Fibroblast of lung (primary cell): ENCODE measurements at regions not wholly inside any gene's neighbourhood (a gene's known extent, or its start where the extent isn't known, plus 50 kb on each side); places are given as distances from the start of the nearest gene placed in this dataset.
"Not testable (repeated sequence)": the region's sequence is repeated elsewhere in the genome, so short reads cannot be mapped to it uniquely, and the experiment has no call there.

Experiments
- CTCF ChIP-seq, 2 donors: IDR thresholded peaks in 1 of 2; conservative IDR thresholded peaks in 1 of 2; 1 replicate in 1 of 2; 2 replicates in 1 of 2; pipeline ENCODE4 v1.5.1; 2011 to 2012; ENCODE audit warnings: low read length in 2 of 2, control low read depth in 1 of 2, inconsistent platforms in 1 of 2, low read depth in 1 of 2, mild to moderate bottlenecking in 1 of 2
- EZH2 ChIP-seq: IDR thresholded peaks from 2 replicates; pipeline ENCODE4 v1.5.1; 2012; ENCODE audit warnings: low read length, control low read depth, mild to moderate bottlenecking; ENCODE audit errors: missing control alignments

DNA sequence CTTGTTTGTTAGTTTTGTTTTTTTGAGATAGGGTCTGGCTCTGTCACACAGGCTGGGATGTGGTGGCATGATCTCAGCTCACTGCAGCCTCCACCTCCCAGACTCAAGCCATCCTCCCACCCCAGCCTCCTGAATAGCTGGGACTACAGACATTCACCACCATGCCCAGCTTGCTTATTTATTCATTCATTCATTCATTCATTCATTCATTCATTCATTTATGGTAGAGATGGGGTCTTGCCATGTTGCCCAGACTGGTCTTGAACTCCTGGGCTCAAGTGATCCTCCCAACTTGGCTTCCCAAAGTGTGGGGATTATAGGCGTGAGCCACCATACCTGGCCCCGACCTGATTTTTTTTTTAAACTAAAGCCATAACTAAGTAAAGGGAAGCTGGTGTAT, 212.8 kb upstream of the SPRY1 start:
- not testable (repeated sequence) for TF ChIP-seq CTCF (conservative IDR thresholded peaks at IDR 0.05 in 1 of 2, IDR thresholded peaks at IDR 0.05 in 1 of 2; ENCODE audit: low read depth in 1 of 2, low read length in 2 of 2); EZH2
